ENCODE measurements at regions not wholly inside any gene's neighbourhood (a gene's known extent, or its start where the extent isn't known, plus 50 kb on each side); places are given as distances from the start of the nearest gene placed in this dataset.

- no peak overlapping the region for H3K4me3 ChIP-seq (ENCODE audit: low read depth in 2 of 2, low read length in 2 of 2)
- DNase-seq (ENCODE audit: low read depth, low spot score) (no peak), ATAC-seq (no peak)
- POLR2A ChIA-PET = no interaction called here
- no peaks in the 10 kb centered on the region for H3K36me3 ChIP-seq (ENCODE audit: control insufficient read depth, insufficient read depth, low read length)
- CTCF ChIA-PET = no interaction called here
- BruUV-seq (replicated peaks) = no TSS peak
- TF ChIP-seq REST (IDR thresholded peaks at IDR 0.05; ENCODE audit: insufficient read depth in 1 of 2, low read depth in 2 of 2, low read length in 1 of 2) = no peak
- TF ChIP-seq SIN3A (IDR thresholded peaks at IDR 0.05; ENCODE audit: borderline replicate concordance, insufficient read depth, low read depth, low read length) = no peak
- TF ChIP-seq TCF7L2 (IDR thresholded peaks at IDR 0.05; ENCODE audit: low read depth, low read length) = no peak
- TF ChIP-seq CTCF (IDR thresholded peaks at IDR 0.05) = no peak
- TF ChIP-seq POLR2AphosphoS5 (IDR thresholded peaks at IDR 0.05; ENCODE audit: low read depth, low read length) = no peak
- intact Hi-C loops (cut with micrococcal nuclease; ENCODE audit: unreplicated experiment) = no loop called here
- no peak overlapping the region for H3K27ac ChIP-seq (ENCODE audit: low read length)
- no peaks in the 10 kb centered on the region for H3K27me3 ChIP-seq (ENCODE audit: control insufficient read depth, insufficient read depth, low read length)
- H3K4me1 ChIP-seq (ENCODE audit: control insufficient read depth, insufficient read depth, low read length) = no peaks in the 10 kb centered on the region
- H3K9me3 ChIP-seq (ENCODE audit: control insufficient read depth, insufficient read depth, low read depth, low read length) = no peaks in the 10 kb centered on the region
- in situ Hi-C loops (cut with HindIII; ENCODE audit: low pct_unique_long_range_greater_than_20kb, low sequenced_read_pairs) = no loop called here
Observed at GRCh38 chr4:146041139-146042004, 102.7 kb upstream of the ZNF827 start.

GRCh38 chr4:146040623-146041022, 102.0 kb upstream of the ZNF827 start:
- H3K27me3 ChIP-seq (ENCODE audit: control insufficient read depth, insufficient read depth, low read length) = no peaks in the 10 kb centered on the region
- no TSS peak for BruUV-seq (replicated peaks)
- no peaks in the 10 kb centered on the region for H3K4me1 ChIP-seq (ENCODE audit: control insufficient read depth, insufficient read depth, low read length)
- intact Hi-C loops (cut with micrococcal nuclease; ENCODE audit: unreplicated experiment) = no loop called here
- DNase-seq (ENCODE audit: low read depth, low spot score) (no peak), ATAC-seq (no peak)
- H3K9me3 ChIP-seq (ENCODE audit: control insufficient read depth, insufficient read depth, low read depth, low read length) = no peaks in the 10 kb centered on the region
- in situ Hi-C loops (cut with HindIII; ENCODE audit: low pct_unique_long_range_greater_than_20kb, low sequenced_read_pairs) = no loop called here
- H3K27ac ChIP-seq (ENCODE audit: low read length) = no peak overlapping the region
- no peaks in the 10 kb centered on the region for H3K36me3 ChIP-seq (ENCODE audit: control insufficient read depth, insufficient read depth, low read length)
- POLR2A ChIA-PET = no interaction called here
- no peak overlapping the region for H3K4me3 ChIP-seq (ENCODE audit: low read depth in 2 of 2, low read length in 2 of 2)
- CTCF ChIA-PET = no interaction called here
- TF ChIP-seq REST (IDR thresholded peaks at IDR 0.05; ENCODE audit: insufficient read depth in 1 of 2, low read depth in 2 of 2, low read length in 1 of 2) (no peak), CTCF (IDR thresholded peaks at IDR 0.05) (no peak), POLR2AphosphoS5 (IDR thresholded peaks at IDR 0.05; ENCODE audit: low read depth, low read length) (no peak), TCF7L2 (IDR thresholded peaks at IDR 0.05; ENCODE audit: low read depth, low read length) (no peak), SIN3A (IDR thresholded peaks at IDR 0.05; ENCODE audit: borderline replicate concordance, insufficient read depth, low read depth, low read length) (no peak)
